Naive thymus-derived CD4-positive, alpha-beta T cell (primary cell): ENCODE measurements at regions not wholly inside any gene's neighbourhood (a gene's known extent, or its start where the extent isn't known, plus 50 kb on each side); places are given as distances from the start of the nearest gene placed in this dataset.

Experiments
- ATAC-seq: fragments of 150-1000 bp; cut with Tn5 transposase; 2 replicates; pipeline ENCODE4 v1.10.0; 2021; ENCODE audit warnings: mild to moderate bottlenecking, moderate library complexity
- CTCF ChIA-PET: fragments of 350-600 bp; sonication (Branson Sonifier 250); formaldehyde crosslinking; loops from one replicate; lab custom pipeline; 2021; ENCODE audit warnings: antibody characterized with exemption; lab: Charles Lee
- POLR2A ChIA-PET: fragments of 350-600 bp; sonication (Branson Sonifier 250); formaldehyde crosslinking; loops from one replicate; lab custom pipeline; 2021; ENCODE audit warnings: antibody characterized with exemption, inconsistent platforms; lab: Charles Lee
- DNase-seq, 9 donors: peaks; one replicate each; pipeline versions ENCODE4 v3.0.0 to v3.0.0-alpha.2; 2020 to 2022; ENCODE audit warnings: mixed read lengths in 1 of 9
- H3K27ac ChIP-seq: one replicate; pipeline ENCODE4 v1.7.0; 2013; ENCODE audit warnings: mild to moderate bottlenecking, low read depth, low read length, moderate library complexity
- H3K27me3 ChIP-seq, 2 donors: one replicate each; pipeline ENCODE4 v1.7.0; 2013; ENCODE audit warnings: low read length in 2 of 2, mild to moderate bottlenecking in 2 of 2, moderate library complexity in 2 of 2; ENCODE audit not compliant: control insufficient read depth in 2 of 2, insufficient read depth in 2 of 2
- H3K36me3 ChIP-seq, 3 experiments: 1 replicate in 2 of 3; 2 replicates in 1 of 3; pipeline ENCODE4 v1.7.0; 2013; ENCODE audit warnings: low read length in 3 of 3, mild to moderate bottlenecking in 3 of 3, moderate library complexity in 1 of 3; ENCODE audit not compliant: insufficient read depth in 3 of 3, control insufficient read depth in 2 of 3
- H3K4me1 ChIP-seq, 2 donors: one replicate each; pipeline ENCODE4 v1.7.0; 2013; ENCODE audit warnings: low read length in 2 of 2, mild to moderate bottlenecking in 2 of 2, moderate library complexity in 1 of 2; ENCODE audit not compliant: control insufficient read depth in 2 of 2, insufficient read depth in 2 of 2
- H3K4me3 ChIP-seq: 2 replicates; pipeline ENCODE4 v1.7.0; 2013; ENCODE audit warnings: mild to moderate bottlenecking, low read length
- H3K9me3 ChIP-seq, 3 experiments: 1 replicate in 2 of 3; 2 replicates in 1 of 3; pipeline ENCODE4 v1.7.0; 2013; ENCODE audit warnings: low read length in 3 of 3; ENCODE audit not compliant: control insufficient read depth in 2 of 3
- H3K27ac Mint-ChIP-seq, 9 donors: one replicate each; pipeline ENCODE4 v1.8.0; 2020 to 2022; ENCODE audit warnings: mixed read lengths in 9 of 9, mild to moderate bottlenecking in 8 of 9, moderate library complexity in 5 of 9, inconsistent platforms in 2 of 9
- H3K27me3 Mint-ChIP-seq, 5 donors: one replicate each; pipeline ENCODE4 v1.8.0; 2021 to 2022; ENCODE audit warnings: mixed read lengths in 5 of 5, mild to moderate bottlenecking in 1 of 5
- H3K36me3 Mint-ChIP-seq, 5 donors: one replicate each; pipeline ENCODE4 v1.8.0; 2020 to 2022; ENCODE audit warnings: mixed read lengths in 5 of 5, mild to moderate bottlenecking in 3 of 5, inconsistent platforms in 1 of 5
- H3K4me1 Mint-ChIP-seq, 7 donors: one replicate each; pipeline ENCODE4 v1.8.0; 2020 to 2022; ENCODE audit warnings: mixed read lengths in 7 of 7, mild to moderate bottlenecking in 3 of 7, inconsistent platforms in 1 of 7
- H3K4me3 Mint-ChIP-seq, 10 donors: one replicate each; pipeline ENCODE4 v1.8.0; 2020 to 2022; ENCODE audit warnings: mild to moderate bottlenecking in 10 of 10, mixed read lengths in 10 of 10, moderate library complexity in 6 of 10, inconsistent platforms in 2 of 10
- H3K9me3 Mint-ChIP-seq, 11 donors: one replicate each; pipeline ENCODE4 v1.8.0; 2020 to 2022; ENCODE audit warnings: mixed read lengths in 11 of 11, mild to moderate bottlenecking in 4 of 11, inconsistent platforms in 1 of 11, moderate library complexity in 1 of 11
- intact Hi-C, 2 donors: fragments of 100-400 bp; cut with micrococcal nuclease; formaldehyde crosslinking; loops; one replicate each; pipeline ENCODE4 v1.15.1; 2023

DNA sequence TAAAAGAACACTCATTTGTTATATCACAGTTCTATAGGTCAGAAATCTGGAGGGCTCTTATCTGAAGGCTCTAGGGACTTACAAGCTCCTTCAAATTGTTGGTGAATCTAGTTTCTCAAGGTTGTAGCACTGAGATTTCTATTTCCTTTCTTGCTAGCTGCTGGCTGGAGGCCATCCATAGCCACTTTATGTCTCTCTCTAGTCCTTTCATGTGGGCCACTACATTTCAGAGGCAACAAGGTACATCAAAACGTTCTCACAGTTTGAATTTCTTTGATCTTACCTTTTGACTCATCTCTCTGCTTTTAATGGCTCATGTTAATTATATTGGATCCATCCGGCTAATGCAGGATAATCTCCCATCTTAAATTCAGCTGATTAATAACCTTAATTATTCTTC is 286.8 kb downstream of the DIO2 start:
- Mint-ChIP-seq H3K9me3 (peaks cover 6 to 51% (median 24%) of the 10 kb centered on the region in 11 donors), H3K27me3 (no peaks in the 10 kb centered on the region), H3K4me3 (no peak overlapping the region), H3K4me1 (no peaks in the 10 kb centered on the region), H3K36me3 (no peaks in the 10 kb centered on the region), H3K27ac (no peak overlapping the region)
- no peak for ATAC-seq
- Histone ChIP-seq H3K27me3 (no peaks in the 10 kb centered on the region), H3K4me3 (no peak overlapping the region), H3K4me1 (no peaks in the 10 kb centered on the region), H3K36me3 (no peaks in the 10 kb centered on the region), H3K27ac (no peak overlapping the region), H3K9me3 (peaks cover 0 to 3% (median 0%) of the 10 kb centered on the region in 3 experiments)
- DNase-seq: no peak
- CTCF ChIA-PET: no interaction called here
- intact Hi-C loops: no loop called here
- POLR2A ChIA-PET: no interaction called here

DNA sequence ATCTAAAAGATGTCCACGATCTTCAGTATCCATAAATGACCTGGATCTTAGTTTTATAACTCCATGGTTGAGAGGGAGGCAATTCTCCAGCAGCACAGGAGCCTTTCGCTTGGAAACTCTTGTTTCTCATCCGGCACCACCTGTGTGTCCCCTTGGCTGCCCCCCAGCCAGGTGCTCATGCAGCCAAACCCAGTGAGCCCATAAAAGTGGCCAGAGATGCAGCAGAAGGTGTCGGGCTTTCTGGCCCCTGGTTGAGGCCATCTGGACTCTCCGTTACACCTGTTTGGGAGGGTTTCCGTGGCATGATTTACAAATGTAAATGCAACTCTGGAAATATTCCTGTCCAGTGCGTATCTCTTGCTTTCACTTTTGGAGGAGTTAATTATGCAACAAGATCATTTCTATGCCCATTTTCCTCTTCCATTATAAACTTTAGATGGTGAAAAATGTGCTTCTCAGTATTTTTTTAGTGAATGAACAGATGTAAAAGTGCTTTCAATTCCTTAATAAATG is 291.1 kb downstream of the DIO2 start:
- no peak for DNase-seq
- intact Hi-C loops: no loop called here
- Histone ChIP-seq H3K27me3 (no peaks in the 10 kb centered on the region), H3K27ac (no peak overlapping the region), H3K36me3 (no peaks in the 10 kb centered on the region), H3K4me1 (no peaks in the 10 kb centered on the region), H3K9me3 (peaks cover 0 to 3% (median 0%) of the 10 kb centered on the region in 3 experiments), H3K4me3 (no peak overlapping the region)
- Mint-ChIP-seq H3K4me3 (no peak overlapping the region), H3K27ac (no peak overlapping the region), H3K36me3 (no peaks in the 10 kb centered on the region), H3K27me3 (no peaks in the 10 kb centered on the region), H3K4me1 (no peaks in the 10 kb centered on the region), H3K9me3 (peaks cover 5 to 36% (median 20%) of the 10 kb centered on the region in 11 donors)
- ATAC-seq: no peak
- POLR2A ChIA-PET: no interaction called here
- CTCF ChIA-PET: no interaction called here
